ENCODE measurements at regions not wholly inside any gene's neighbourhood (a gene's known extent, or its start where the extent isn't known, plus 50 kb on each side); places are given as distances from the start of the nearest gene placed in this dataset.

DNA sequence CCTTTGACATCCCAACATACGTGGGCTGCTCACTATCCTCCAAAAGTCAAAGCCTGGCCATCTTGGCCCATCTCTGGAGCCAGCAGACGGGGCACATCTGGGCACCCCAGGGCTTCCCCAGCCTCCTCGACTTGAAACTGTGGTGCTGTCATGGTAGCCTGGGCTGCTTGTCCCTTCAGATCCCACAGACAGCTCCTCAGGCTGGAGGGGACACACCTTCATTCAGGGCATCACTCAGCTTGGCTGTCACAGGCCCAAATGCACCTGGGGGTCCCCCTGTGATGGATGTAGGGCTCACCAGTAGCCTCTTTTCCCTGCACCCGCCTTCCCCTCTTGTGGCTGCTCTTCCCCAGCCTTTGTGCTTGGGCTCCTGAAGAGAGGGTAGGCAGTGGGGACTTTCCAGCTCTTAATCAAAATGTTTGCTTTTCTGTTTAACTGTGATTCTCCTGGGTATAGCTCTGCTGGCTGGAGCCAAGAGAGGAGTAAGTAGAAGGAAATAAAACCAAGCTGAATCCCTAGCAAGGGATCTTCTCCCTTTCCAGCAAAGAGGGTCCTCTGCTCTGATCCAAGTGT, 92.3 kb downstream of the GYPC start:
- DNase-seq = no peak

DNA sequence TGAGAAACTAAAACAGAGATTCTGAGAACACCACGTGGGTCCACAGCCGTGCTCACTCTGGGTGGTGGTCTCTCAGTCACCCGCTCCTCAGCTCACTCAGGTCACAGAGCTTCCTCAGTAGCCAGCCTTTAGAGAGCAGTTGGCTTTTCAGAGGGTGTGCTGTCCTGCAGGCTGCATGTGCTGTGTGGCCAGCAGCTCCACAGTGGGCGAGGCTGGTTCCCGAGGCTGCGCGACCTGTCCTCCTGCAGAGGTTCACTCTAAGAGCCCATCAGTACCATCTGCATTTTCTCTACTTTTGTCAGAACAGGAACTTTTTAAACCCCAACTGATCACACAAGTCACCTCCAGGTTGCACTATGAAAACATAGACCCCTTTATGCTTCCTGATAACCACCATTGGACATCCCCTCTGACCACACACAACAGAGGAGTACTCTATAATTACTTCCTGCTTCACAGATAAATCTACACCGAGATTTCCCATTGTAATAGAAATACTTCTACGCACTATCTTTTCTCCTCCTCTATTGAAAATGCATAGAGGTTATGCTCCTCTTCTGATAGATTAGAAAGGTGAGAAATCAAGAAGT, 93.1 kb downstream of the GYPC start:
- DNase-seq = no peak

DNA sequence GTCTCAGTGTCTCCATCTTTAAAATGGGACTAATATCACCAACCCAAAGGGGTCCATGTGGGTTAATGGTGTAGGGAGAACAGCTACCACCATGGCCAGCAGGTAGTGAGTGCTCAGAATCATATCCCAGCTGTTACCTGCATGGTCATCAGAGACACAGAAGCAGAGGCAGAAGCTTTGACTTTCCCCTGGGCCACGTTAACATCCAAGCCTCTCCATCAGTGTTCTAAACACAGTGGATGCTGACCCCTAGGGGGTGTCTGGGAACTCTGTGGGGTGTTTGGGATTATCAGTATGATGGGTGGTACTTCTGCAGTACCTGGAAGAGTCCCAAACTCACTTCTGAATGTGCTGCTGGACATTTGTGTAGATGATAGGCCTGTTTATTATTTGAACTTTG, 93.6 kb downstream of the GYPC start:
- no peak for DNase-seq

DNA sequence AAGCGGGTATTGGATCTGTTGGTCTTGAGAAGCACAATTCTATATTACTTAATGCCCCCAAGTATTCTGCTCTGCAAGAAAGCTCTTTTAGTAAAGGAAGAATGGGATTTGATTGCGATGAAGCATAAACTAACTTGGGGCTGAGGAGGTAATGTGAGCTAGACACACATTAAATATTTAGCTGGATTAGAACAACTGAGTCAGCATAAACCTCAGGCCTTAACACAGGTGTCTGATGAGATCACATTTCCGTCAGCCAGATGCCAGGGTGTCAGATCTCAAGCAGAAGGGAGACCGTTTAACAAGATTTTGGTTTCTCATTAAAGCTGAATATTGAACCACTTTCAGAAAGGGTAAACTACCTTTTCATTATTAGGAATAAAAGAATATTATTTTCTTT, 94.5 kb downstream of the GYPC start:
- DNase-seq = no peak

DNA sequence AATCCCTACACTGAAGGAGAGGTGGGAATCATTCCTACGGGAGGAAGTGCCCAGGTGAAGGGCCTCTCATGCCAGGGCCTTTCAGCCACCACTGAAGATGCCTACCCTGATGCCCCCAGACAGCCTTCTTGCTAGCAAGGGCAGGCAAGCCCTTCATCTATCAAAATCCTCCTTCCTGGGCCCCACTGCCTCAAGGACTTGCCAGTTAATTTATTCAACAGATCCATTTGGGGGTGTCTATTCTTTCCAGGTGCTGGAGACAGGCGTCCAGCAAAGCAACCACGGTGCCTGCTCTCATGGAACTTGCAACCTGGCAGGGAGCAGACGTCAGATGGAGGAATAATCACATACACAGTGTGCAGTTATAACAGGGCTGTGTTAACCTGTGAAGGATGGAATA, 95.5 kb downstream of the GYPC start:
- DNase-seq = no peak

DNA sequence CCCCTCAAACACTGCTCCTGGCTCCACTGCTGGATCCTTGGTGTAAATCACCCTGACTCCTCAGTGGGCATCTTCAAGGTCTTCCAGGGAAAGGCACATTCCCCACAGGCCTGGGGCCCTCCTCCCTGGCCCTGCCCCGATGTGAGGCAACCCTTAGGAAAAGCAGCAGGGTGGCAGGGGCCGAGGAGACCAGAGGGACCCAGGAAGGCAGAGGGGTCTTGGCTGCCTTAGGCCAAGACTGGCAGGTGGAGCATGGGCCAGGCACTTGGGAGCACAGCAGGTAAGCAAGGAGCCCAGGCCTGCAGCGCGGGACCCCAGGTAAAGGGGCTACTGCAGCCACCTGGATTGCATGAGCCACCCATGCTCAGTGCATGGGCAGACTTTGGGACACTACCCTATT, 96.9 kb downstream of the GYPC start:
- DNase-seq = no peak

DNA sequence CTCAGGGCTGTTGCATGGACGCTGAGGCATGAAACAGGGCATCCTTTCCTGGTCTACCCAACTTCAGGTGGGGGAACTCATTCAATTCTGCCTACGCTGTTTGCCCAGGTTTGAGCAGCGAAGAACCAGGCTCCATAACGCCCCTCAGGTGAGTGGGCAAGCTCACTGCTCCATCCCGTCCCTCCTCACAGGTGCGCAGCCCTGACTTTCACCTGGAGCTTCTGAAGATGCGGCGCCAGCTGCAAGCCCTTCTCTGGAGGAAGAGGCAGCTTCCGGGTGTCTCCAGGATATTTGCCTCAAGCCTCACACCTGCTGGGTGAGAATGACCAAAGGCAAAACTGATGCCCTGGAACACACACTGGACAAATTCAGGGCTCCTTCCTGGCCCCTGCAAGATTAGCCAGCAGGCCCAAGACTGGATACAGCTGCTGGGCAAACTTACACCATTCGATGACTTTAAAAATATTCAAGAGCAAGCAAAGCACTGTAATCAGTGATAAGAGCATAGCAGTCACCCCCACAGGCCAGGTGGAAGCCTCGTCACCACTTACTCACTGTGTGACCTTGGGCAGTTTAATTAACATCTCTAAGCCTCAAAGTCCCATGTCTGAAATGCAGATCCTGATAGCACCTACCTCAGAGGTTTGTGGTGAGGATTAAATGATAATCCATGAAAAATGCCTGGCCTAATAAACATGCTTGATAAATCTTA, 97.7 kb downstream of the GYPC start:
- no peak for DNase-seq

DNA sequence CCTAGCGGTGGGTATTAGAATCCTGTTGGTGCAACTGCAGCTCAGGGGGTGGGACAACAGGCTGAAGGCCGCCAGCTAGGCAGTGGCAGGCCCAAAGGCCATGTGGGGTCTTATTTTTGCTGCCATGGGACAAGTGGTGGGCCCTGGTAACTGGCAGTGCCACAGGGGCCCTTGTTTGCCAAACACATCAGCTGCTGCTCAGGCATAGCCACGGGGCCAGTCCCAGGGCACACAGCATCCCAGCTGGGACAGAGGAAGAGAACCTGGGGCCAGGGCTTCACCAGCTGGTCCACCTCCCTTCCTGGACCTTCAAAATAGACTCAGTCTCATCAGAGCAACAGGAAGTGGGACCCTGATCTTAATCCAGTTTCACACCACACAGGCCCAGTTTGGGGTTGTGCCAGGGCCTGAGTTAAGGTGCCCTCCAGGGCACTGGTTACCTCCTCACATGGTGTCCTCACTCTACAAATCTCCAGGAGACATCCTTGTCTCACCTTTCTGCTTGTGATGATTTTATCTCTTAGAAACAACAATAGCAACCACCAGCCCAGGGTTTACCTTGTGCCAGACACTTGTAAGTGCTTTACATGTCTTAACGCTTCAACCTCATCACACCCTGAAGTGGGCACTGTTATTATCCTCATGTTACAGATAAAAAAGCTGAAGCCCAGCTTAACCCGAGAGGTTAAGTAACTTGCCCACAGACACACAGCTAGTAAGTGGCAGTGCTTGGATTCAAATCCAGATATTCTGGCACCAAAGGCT, 98.5 kb downstream of the GYPC start:
- DNase-seq = no peak

DNA sequence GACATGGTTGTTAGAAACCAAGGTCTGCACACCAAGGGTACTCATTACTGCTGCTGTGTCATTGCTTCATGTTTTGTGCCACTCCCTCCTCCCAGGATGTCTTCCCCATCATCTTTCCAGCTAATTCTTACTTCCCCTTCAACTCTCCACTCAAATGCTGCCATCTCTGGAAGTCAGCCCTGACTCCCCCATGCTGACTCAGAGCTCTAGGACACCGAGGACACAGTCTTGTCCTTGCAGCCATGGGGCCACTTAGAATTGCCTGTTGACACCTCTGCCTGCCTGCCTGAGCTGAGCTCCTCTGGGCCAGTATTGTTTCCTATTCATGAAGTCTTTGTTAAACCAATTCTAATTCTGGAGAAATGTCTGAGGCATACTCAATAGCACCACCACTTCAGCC, 100.2 kb downstream of the GYPC start:
- DNase-seq = no peak

DNA sequence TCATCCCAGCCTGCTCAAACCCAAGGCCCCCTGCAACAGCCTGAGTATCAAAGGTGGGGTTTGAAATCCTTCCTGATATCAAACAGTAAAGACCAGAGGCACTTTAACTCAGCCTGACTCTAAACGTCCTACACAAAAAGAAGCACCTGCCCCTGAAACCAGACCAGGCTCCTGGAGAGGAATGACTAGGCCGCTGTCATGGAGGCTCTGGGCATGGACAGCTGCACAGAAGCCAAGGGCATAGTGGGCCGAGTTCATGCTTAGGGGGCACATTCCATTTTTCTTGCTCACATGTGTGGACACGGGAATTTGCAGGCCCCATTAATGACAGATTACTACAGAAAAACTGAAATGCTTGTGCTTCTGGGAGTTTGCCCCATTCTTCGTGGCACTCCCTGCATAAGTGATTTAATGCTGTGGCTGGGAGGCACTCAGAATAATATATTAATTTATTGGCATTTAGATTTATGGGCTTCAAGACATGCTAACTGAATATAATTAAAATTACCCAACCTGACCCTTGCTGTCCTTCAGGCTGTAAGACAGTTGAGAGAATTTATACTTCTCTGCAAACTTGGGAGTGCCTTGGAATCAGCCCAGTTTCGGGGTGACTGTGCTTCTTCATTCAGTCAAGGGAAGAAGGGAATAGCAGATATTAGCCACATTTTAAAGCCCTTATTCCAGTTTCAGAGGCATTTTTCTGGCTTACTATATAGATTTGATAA, 105.5 kb downstream of the GYPC start:
- DNase-seq = no peak

DNA sequence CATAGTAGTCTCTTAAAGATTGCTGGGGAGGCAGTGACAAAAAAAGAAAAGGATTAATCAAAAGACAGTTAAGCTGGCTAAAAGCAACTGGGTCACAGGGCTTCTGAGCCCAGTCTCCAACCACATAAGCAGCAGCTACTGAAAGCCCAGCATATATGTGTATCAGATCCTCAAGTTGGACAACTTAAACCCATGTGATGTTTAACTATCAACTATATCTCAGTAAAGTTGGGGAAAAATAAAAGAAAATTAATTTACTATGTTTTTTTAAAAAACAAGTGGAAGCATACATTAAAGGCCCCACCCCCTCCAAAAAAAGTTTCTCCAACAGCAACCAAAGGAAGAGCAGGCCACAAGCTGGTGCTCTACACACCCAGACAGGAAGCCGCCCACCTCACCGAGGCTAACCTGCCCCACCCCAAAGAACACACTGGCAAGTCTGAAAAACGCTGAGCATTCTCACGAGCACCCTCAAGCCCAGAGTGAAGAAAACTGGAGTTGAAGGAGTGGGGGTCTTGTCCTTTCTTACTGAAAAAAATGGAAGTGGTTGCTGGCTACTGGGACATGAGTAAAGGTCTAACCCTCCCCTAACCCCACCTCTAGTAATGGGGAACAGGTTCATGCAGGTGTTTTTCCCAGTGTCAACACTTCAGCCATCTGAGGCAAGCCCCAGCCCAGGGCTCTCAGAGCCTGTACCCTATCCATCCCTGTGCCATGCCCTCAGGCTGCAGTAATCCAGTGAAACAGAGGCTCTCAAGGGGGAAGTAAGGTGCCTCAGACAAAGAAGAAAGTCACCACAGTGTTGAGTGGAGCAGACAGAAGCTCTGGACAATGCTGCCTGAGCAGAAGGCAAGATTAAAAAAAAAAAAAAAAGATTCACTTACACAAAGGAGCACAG, 106.3 kb downstream of the GYPC start:
- no peak for DNase-seq

DNA sequence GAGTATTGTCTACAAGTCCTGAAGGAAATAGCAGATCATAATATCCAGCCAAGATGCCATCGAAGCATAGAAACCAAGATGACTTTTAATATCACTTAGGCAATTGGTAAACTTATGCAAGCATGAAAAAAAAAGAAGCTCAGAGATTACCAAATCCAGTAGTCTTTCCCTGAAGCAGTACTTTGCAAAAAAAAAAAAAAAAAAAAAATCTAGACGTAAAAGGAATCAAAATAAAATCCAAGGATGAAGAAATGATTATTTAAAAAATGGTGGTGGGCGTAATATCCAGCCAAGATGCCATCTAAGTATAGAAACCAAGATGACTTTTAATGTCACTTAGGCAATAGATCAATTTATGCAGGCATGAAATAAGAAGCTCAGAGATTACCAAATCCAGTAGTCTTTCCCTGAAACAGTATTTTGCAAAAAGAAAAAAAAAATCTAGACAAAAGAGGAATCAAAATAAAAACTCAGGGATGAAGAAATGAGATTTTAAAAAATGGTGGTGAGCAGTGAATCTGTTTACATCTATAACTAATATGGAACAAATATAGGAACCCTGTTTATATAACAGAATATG, 108.8 kb downstream of the GYPC start:
- no peak for DNase-seq

DNA sequence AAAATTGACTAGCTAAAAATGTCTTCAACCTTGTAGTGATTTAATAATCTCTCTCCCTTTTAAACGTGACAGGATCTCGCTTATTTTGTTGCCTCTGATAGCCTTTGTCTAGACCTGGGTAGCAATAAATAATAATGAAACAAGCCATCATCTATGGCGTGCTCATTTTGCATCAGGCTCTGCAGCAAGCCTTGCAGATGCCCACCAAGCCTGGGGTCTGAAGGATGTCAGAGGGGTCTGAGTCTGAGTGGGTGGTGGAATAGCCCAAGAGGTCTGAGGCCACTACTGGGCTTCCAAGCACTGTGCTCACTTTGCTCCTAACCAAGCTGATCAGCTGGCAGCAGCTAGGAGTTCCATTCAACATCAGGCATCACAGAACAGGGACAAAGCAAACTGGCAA, 109.4 kb downstream of the GYPC start:
- DNase-seq = no peak

DNA sequence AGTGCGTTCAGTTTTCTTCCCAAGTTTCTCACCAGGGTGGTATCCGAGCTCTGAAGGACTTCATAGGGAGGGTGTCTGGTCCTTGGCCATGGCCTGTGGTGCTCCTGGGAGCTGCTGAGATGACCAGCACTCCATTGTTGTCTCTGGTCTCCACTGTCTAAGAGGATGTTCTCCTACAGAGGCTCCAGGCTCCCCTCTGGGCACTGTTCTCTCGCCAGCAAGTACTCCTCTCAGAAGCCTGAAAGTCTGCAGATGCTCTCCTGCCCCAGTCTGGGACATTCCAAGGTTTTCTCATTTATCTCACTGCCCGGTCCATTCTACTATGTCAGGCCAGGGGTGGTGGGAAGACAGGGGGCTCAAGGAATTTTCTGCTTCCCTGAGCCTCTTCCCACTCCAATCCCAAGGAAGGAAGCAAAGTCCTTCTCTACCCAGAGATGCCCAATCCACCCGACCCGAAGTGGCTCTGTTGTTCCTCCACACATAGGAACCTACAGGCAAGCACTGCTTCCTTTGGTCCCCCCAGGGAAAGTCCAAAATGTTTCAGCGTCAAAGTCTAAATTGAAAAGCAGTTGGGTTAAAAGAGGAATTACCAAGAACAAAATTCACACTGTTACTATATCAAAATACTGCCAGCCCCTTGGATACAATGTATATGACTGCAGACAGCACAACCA, 110.5 kb downstream of the GYPC start:
- no peak for DNase-seq

DNA sequence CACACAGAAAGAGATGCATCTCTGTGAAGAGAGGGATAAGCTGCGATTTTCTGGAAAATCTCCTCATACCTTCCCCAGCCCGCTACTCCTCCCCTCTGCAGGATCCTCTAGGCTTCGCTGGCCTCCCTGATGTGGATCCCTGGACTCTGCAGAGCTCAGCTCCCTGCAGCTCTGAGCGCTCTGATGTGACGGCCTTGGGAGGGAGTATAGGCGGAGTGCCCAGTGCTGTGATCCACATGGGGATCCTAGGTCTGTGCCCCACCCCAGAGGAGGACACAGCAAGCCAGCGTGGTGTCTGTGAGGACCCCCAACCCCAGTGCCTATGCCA, 111.0 kb downstream of the GYPC start:
- no peak for DNase-seq

DNA sequence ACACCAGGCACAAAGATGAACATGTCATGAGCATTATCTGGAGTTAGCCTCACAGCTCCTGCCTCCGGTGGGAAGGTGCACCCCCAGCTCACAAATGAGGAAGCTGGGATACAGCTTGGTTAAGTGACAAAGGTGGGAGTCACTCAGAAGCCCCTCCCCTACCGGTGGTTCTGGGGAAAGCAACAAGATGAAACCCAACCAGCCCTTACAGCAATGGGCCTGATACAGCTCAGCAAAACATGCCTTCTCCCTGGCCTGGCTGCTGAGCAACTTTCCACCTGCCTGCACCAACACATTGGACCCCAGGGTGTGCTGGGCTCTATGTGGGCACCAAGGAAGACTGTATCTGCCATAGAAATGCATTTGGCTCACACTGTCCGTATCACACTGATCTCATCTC, 113.2 kb downstream of the GYPC start:
- DNase-seq = no peak

DNA sequence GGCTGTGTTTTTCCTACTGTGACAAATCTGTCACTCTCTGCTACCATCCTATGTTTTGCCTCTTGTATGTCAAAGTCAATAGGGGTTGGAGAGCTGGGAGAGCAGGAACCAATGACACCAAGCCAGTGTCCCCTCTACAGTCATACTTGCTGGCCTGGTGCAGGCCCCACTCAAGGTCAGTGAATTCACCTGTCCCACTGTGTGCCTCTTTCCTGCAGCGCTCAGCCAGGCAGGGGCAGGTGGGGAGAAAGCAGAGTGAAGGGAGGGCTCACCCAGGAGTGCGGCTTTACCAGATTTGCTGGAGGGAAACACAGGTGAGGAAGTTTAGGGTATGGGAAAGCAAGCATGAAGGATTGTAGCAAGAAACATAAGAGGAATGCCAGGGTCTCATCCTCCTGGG, 114.5 kb downstream of the GYPC start:
- no peak for DNase-seq

DNA sequence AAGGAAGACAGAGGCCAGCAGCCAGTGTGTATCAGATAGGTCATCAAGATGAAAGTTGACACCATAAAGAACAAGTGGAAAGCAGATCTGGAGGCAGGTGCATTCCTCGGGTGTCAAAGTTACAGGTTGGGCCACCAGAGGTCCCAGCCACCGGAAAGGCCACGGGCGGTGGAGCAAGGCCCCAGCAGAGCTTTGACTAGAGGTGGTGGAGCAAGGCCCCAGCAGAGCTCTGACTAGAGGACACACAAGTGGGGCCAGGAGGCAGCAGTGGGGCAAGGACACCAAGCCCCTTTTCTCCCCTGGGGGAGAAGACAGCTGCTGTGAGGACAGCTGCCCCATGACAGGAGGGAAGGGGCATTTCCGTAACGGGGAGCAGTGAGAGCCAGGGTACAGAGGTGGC, 115.1 kb downstream of the GYPC start:
- no peak for DNase-seq

DNA sequence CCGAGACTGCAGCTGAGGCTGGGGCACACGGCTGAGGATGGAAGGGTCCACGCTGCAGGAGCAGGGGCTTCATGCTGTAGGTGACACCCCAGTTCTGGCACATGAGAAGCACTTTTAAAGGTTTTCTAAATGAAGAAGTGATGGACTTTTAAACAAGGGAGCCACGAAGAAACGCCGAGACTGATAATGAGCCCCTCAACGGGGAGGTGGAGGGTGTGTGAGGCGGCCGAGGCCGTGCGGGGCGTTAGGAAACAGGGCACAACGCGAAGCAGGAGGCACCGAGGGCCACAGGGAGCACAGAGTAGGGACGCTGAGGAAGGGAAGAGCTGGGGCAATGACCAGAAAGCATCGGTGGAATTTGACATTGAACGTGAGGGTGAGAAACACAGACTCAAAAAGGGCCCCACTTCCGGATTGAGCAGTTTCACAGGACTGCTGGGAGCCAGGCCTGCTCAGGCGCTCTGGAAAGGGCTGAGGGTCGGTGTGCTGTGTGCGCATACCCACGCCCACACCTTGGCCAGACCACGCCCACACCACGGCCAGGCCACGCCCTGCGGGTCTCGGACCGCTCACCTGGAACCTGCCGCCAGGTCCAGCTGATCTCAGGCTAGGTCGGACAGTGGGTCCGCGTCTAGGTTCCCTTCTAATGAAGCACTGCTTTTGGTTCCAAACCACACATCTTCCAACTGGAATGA, 115.7 kb downstream of the GYPC start:
- no peak for DNase-seq

DNA sequence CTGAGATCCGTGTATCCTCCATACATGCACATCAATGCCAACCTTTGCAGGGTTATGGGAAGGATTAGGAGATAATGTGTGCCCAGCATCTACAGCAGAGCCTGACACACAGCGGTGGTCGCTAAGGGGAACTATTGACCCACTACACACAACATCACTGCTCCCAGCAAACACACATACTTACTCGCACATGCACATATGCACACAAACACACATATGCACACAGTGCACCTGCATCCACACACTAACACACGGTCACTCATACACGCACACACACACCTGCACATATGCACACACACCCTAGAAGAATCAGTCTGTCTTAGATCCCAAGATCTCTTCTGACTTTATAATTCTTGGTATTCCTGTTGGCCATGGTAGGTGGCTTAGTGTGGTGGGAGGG, 118.3 kb downstream of the GYPC start:
- DNase-seq = no peak

DNA sequence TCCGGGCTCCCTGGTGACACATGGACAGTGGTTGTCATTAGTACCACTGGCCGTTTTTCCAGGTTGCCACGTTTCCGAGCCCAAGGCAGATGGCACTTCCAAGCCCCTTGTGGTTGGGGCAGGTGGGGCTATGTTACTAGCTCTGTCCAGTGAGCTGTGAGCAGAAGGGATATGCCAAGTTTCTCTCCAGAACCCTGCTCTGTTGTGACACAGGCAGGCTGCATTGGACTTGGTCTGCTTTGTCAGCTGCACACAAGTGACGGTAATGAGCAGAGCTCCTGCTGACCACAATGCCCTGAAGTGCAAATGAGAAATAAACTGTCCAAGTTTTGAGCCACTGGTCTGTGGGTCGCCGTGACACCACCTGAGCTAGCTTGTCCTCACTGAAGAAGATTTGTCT, 118.8 kb downstream of the GYPC start:
- no peak for DNase-seq

All from left hindlimb (tissue), 1 donor.